CD14-positive monocyte (primary cell): ENCODE measurements at regions not wholly inside any gene's neighbourhood (a gene's known extent, or its start where the extent isn't known, plus 50 kb on each side); places are given as distances from the start of the nearest gene placed in this dataset.

Experiments
- DNase-seq, 3 donors: peaks; one replicate each; pipeline ENCODE4 v3.0.0-alpha.2; 2011 to 2022
- H2AFZ ChIP-seq: 2 replicates; pipeline ENCODE4 v1.6.0; 2012; ENCODE audit warnings: mild to moderate bottlenecking, low read depth, low read length, inconsistent platforms; ENCODE audit not compliant: insufficient read depth, poor library complexity, severe bottlenecking
- H3K27ac ChIP-seq, 2 donors: 1 replicate in 1 of 2; 2 replicates in 1 of 2; pipeline ENCODE4 v1.5.1; 2012 to 2013; ENCODE audit warnings: low read length in 2 of 2, control low read depth in 1 of 2, inconsistent platforms in 1 of 2, low read depth in 1 of 2, mild to moderate bottlenecking in 1 of 2
- H3K27me3 ChIP-seq, 2 donors: one replicate each; pipeline versions ENCODE4 v1.6.0 to v1.6.1; 2011 to 2013; ENCODE audit warnings: low read length in 2 of 2; ENCODE audit not compliant: control insufficient read depth in 2 of 2, insufficient read depth in 2 of 2
- H3K36me3 ChIP-seq, 2 donors: replicated peaks in 1 of 2; 1 replicate in 1 of 2; 2 replicates in 1 of 2; pipeline versions ENCODE4 v1.5.1 to v1.6.1; 2012 to 2013; ENCODE audit warnings: low read length in 2 of 2, control low read depth in 1 of 2, inconsistent platforms in 1 of 2, mild to moderate bottlenecking in 1 of 2; ENCODE audit not compliant: insufficient read depth in 2 of 2, control insufficient read depth in 1 of 2
- H3K4me1 ChIP-seq, 2 donors: 1 replicate in 1 of 2; 2 replicates in 1 of 2; pipeline versions ENCODE4 v1.5.1 to v1.6.1; 2012 to 2013; ENCODE audit warnings: low read length in 2 of 2, control low read depth in 1 of 2, inconsistent platforms in 1 of 2, mild to moderate bottlenecking in 1 of 2, moderate library complexity in 1 of 2; ENCODE audit not compliant: insufficient read depth in 2 of 2, control insufficient read depth in 1 of 2
- H3K4me2 ChIP-seq: replicated peaks from 2 replicates; pipeline ENCODE3; 2012; ENCODE audit warnings: low read length, moderate library complexity, mild to moderate bottlenecking; ENCODE audit not compliant: poor library complexity, severe bottlenecking; ENCODE audit errors: extremely low read depth
- H3K4me3 ChIP-seq, 3 experiments: fragments of 200-600 bp in 1 of 3; sonication (generic) in 1 of 3; replicated peaks in 1 of 3; 1 replicate in 2 of 3; 2 replicates in 1 of 3; pipeline ENCODE4 v1.5.1; 2011 to 2013; ENCODE audit warnings: low read length in 3 of 3, mild to moderate bottlenecking in 3 of 3, control low read depth in 2 of 3, low read depth in 2 of 3, inconsistent platforms in 1 of 3, moderate library complexity in 1 of 3
- H3K79me2 ChIP-seq: 2 replicates; pipeline ENCODE4 v1.6.0; 2012; ENCODE audit warnings: mild to moderate bottlenecking, control low read depth, inconsistent platforms, low read length, moderate library complexity; ENCODE audit not compliant: insufficient read depth
- H3K9ac ChIP-seq: 2 replicates; pipeline ENCODE4 v1.6.0; 2017; ENCODE audit warnings: low read length, mild to moderate bottlenecking; ENCODE audit not compliant: insufficient read depth, poor library complexity, severe bottlenecking
- H3K9me3 ChIP-seq, 2 donors: replicated peaks in 1 of 2; 1 replicate in 1 of 2; 2 replicates in 1 of 2; pipeline versions ENCODE4 v1.5.1 to v1.6.1; 2012 to 2013; ENCODE audit warnings: low read length in 2 of 2, control low read depth in 1 of 2; ENCODE audit not compliant: control insufficient read depth in 1 of 2, insufficient read depth in 1 of 2
- H4K20me1 ChIP-seq: 2 replicates; pipeline ENCODE4 v1.6.0; 2012; ENCODE audit warnings: mild to moderate bottlenecking, low read length, control low read depth, moderate library complexity; ENCODE audit not compliant: insufficient read depth
- H3K27ac Mint-ChIP-seq, 7 donors: one replicate each; pipeline ENCODE4 v1.8.0; 2020; ENCODE audit warnings: mild to moderate bottlenecking in 7 of 7, mixed read lengths in 7 of 7, moderate library complexity in 6 of 7, inconsistent platforms in 2 of 7
- H3K27me3 Mint-ChIP-seq, 3 donors: one replicate each; pipeline ENCODE4 v1.8.0; 2021 to 2022; ENCODE audit warnings: low read depth in 3 of 3, mild to moderate bottlenecking in 3 of 3, mixed read lengths in 3 of 3, moderate library complexity in 3 of 3, inconsistent platforms in 1 of 3
- H3K36me3 Mint-ChIP-seq, 2 donors: one replicate each; pipeline ENCODE4 v1.8.0; 2020; ENCODE audit warnings: mixed read lengths in 2 of 2, inconsistent platforms in 1 of 2, mild to moderate bottlenecking in 1 of 2
- H3K4me1 Mint-ChIP-seq: one replicate; pipeline ENCODE4 v1.8.0; 2020; ENCODE audit warnings: mild to moderate bottlenecking, mixed read lengths
- H3K4me3 Mint-ChIP-seq, 2 donors: one replicate each; pipeline ENCODE4 v1.8.0; 2020; ENCODE audit warnings: mild to moderate bottlenecking in 2 of 2, mixed read lengths in 2 of 2, moderate library complexity in 1 of 2
- H3K9me3 Mint-ChIP-seq, 7 donors: one replicate each; pipeline ENCODE4 v1.8.0; 2020 to 2022; ENCODE audit warnings: mixed read lengths in 7 of 7, mild to moderate bottlenecking in 6 of 7, moderate library complexity in 6 of 7, inconsistent platforms in 2 of 7
- CTCF ChIP-seq: fragments of 200-600 bp; IDR thresholded peaks from one replicate; pipeline ENCODE4 v1.8.0; 2022; ENCODE audit warnings: antibody characterized with exemption, mild to moderate bottlenecking
- WGBS: methylation state at CpG from one replicate; pipeline ENCODE4 v1.1.5; 2013; ENCODE audit warnings: missing lambda C conversion rate; ENCODE audit not compliant: insufficient coverage; 5-methylcytosine and 5-hydroxymethylcytosine counted together
- intact Hi-C, 2 donors: fragments of 100-400 bp; cut with micrococcal nuclease; formaldehyde crosslinking; loops; one replicate each; pipeline versions ENCODE4 v1.15.0 to v1.15.1; 2023

- Histone ChIP-seq H3K9me3 (no peaks in the 10 kb centered on the region), H3K27me3 (no peaks in the 10 kb centered on the region), H3K4me3 (no peak overlapping the region), H3K4me1 (no peaks in the 10 kb centered on the region), H2AFZ (no peak overlapping the region), H4K20me1 (no peaks in the 10 kb centered on the region), H3K79me2 (no peaks in the 10 kb centered on the region), H3K9ac (no peak overlapping the region), H3K27ac (no peak overlapping the region), H3K36me3 (no peaks in the 10 kb centered on the region), H3K4me2 (no peak overlapping the region)
- WGBS: 93% methylated on average over 2 of the region's 2 CpGs
- Mint-ChIP-seq H3K4me3 (no peak overlapping the region), H3K27ac (no peak overlapping the region), H3K4me1 (no peaks in the 10 kb centered on the region), H3K27me3 (no peaks in the 10 kb centered on the region), H3K36me3 (no peaks in the 10 kb centered on the region), H3K9me3 (peaks cover 0 to 9% (median 0%) of the 10 kb centered on the region in 7 donors)
- no peak for DNase-seq
- TF ChIP-seq CTCF: no peak
- intact Hi-C loops: no loop called here
Observed at GRCh38 chr7:81209059-81209458, 290.2 kb upstream of the SEMA3C start.

DNA sequence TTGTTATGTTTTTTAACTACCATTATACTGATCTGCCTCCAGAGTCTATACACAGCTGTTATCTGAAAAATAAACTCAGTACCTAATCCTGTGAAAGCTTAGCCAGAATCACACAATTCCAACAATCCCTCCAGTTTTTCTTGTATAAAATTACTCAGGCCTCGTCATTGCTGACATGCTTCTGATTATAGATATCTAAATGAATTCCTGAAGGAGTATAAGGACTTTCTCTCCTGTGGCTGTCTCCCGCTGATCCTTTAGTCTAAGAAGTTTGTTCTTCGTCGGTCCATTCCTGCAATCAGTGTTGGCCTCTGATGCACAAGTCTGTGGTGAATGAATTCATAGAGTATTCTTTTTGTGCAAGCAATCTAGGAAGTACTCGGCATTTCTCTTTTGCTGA, 288.9 kb upstream of the SEMA3C start:
- no peak overlapping the region for H3K4me3 Mint-ChIP-seq
- H3K9me3 ChIP-seq: no peaks in the 10 kb centered on the region
- no peaks in the 10 kb centered on the region for H4K20me1 ChIP-seq
- H3K36me3 ChIP-seq: no peaks in the 10 kb centered on the region
- peaks cover 0 to 9% (median 3%) of the 10 kb centered on the region in 7 donors for H3K9me3 Mint-ChIP-seq
- no peaks in the 10 kb centered on the region for H3K4me1 ChIP-seq
- H3K27me3 Mint-ChIP-seq: no peaks in the 10 kb centered on the region
- no peak overlapping the region for H2AFZ ChIP-seq
- no peaks in the 10 kb centered on the region for H3K4me1 Mint-ChIP-seq
- 100% methylated on average over 1 of the region's 5 CpGs for WGBS
- H3K27me3 ChIP-seq: no peaks in the 10 kb centered on the region
- H3K36me3 Mint-ChIP-seq: no peaks in the 10 kb centered on the region
- TF ChIP-seq CTCF: no peak
- no peak overlapping the region for H3K4me2 ChIP-seq
- no peaks in the 10 kb centered on the region for H3K79me2 ChIP-seq
- no peak for DNase-seq
- H3K9ac ChIP-seq: no peak overlapping the region
- H3K27ac ChIP-seq: no peak overlapping the region
- peak overlapping the region in 1 of 7 donors; percentile 76 for H3K27ac Mint-ChIP-seq
- intact Hi-C loops: no loop called here
- no peak overlapping the region for H3K4me3 ChIP-seq
